GM19238 (cell line): ENCODE measurements at regions not wholly inside any gene's neighbourhood (a gene's known extent, or its start where the extent isn't known, plus 50 kb on each side); places are given as distances from the start of the nearest gene placed in this dataset.
"Not testable (repeated sequence)": the region's sequence is repeated elsewhere in the genome, so short reads cannot be mapped to it uniquely, and the experiment has no call there.

Experiments used
- DNase-seq: peaks from one replicate; pipeline ENCODE4 v3.0.0; 2011; ENCODE audit warnings: low spot score; ENCODE audit not compliant: insufficient read length

DNA sequence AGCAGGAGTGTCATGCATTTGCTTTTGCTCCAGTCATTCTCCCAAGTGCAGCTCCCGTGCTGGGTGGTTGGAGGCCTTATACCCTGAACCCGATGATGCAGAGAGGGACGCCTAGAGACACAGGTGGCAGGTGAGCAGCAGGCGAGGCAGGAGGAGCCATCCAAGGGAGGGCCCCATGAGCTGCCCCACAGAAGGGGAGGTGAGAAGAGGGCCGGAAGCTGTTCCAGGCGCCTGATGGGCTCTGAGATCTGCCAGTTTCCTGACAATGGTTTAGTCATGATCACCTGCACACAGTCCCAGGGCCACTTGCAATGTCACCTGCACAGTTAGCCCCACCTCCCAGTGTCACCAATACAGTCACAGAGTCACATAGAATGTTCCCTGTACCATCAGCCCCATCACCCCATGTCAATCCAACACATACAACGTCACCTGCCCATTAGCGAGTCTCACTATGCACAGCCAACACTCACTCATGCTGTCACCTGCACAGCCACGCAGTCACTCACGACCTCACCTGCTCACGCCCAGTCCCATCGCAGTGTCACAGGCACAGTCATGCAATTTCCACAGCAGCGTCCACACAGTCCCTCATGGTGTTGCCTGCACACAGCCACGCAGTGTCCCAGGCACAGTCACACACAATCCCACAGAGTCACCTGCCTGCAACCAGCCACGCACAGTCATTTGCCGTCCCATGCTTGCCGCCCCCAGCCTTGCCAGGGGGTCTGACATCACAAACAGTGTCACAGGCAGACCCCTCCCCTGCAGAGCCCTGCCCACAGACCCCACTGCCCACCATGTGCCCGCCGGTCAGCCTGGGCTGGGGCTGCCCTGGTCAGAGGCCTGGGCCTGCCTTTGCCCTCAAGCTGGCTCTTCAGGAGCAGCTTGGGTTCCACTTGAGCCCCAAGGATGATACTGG is 113.4 kb downstream of the LHX2 start:
- no peak for DNase-seq

DNA sequence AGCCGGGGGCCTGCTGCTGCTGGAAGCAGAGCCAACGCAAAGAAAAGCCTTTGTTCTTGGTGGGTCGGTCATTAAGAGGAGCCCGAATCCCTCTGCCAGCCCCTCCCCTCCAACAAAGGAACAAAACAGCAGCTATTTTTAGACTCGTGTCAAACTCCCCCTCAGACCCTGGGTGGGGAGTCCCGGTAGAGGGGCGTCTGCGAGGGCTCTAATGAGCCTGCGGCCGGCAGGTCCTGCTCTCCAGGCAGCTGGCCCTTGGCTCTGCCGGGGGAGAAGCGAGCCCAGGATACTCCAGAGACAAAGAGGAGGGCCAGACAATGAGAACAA is 114.0 kb downstream of the LHX2 start:
- no peak for DNase-seq

DNA sequence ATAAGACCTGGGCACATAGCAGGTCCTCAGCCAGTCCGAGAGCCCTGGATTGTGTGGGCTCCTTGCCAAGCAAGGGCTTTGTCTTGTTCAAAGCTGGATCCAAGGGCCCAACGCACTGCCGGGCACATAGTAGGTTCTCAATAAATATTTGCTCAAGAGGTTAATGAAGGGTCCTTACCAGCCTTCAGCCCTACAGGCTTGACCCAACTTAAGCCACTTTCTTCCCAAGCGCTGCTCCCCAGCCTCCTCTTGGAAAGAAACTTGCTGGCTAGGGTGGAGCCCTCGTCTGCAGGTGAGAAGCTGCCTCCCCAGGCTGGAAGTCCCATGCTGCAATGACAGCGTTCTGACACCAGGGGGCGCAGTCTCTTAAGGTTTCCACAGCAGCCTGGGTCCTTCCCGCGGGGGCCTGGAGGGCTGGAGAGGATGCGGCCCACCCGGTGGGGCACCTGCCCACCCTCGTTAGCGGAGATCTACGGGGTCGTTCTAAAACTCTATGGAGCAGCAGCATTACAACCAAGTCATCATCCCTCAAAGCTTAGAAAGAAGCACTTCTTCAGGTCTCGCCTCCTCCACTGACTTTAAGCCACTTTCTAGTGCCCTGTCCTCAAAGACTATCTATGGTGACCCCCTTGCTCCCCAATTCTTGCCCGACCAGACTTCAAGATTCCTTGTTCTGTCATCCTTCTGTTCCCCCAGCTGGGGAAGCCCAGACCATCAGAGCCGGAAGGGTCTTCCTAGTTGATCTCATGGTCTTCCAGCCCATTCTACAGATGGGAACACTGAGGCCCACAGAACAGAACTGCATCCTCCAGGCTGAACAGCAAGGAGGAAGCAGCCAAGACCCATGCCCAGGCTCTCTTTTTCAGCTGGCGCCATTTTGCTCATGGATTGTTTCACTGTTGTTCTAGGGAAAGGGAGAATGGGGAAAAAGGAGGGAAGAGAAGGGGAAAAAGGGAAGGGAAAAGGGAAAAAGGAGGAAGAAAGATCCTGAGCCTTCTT is 115.4 kb downstream of the LHX2 start:
- DNase-seq = peak; percentile 71

DNA sequence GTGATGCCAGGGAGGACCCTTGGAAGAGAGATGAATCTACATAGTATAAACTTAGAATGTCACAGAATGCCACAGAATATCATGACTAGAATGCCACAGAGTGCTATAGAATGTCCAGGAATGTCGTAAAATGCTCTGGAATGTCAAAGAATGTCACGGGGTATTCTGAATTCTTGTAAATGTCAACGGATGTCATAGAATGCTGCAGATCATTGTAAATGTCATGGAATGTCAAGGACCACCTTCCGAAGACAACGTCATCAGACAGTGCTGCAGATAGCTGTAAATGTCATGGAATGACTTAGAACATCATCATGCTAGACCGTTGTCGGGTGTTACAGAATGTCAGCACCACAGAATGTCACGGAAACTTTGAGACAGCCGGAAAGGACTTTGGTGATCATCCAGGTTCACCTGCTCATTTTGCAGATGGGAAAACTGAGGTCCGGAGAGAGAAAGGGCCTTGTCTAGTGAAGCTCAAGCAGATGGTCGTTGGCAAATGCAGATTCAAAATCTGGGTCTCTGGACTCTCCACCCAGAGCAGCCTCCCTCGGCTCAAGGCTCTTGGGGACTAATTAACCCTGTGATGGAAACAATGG is 117.1 kb downstream of the LHX2 start:
- no peak for DNase-seq

DNA sequence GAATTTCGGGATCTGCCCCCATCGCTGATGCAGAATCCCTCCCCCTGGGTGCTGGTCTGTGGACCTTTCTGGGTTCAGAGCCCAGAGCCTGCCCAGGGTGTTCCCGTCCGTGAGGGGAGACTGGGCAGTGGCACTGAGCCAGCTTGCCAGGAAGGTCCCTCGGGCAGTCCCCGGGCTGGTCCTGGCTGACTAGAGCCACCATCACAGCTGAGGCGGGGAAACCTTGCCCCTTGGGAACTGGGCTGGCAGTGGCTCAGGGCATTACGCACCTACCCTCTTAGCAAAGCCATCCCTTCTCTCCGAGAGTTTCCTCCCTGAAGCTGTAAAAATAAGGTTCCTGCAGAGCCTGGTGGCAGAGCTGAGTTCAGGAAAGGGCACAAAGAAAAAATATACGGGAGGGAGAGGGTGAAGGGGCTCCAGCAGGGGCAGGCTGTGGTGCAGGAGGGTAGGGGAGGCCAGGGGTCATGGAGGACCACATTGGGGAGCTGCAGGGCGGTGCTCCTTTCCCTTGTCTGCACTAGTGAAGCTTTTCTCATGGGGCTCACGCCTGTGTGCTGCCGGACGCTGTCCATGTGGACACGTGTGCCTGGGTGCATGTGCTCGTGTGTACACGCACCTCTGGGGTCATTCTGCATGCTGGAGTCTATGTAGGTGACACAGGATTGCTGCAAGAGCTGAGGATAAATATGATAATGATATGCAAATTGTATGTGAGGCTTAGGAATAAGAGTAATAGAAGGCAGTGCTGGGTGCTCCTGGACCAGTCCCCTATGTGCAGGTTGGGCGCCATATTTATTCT is 118.9 kb downstream of the LHX2 start:
- no peak for DNase-seq

DNA sequence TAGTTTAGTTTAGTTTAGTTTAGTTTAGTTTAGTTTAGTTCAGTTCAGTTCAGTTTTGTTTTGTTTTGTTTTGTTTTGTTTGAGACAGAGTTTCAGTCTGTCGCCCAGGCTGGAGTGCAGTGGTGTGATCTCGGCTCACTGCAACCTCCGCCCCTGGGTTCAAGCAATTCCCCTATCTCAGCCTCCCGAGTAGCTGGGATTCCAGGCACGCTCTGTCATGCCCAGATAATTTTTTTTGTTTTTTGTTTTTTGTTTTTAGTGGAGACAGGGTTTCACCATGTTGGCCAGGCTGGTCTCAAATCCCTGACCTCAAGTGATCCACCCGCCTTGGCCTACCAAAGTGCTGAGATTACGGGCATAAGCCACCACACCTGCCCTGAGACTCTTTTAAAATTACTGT is 120.0 kb downstream of the LHX2 start:
- DNase-seq = not testable (repeated sequence)

DNA sequence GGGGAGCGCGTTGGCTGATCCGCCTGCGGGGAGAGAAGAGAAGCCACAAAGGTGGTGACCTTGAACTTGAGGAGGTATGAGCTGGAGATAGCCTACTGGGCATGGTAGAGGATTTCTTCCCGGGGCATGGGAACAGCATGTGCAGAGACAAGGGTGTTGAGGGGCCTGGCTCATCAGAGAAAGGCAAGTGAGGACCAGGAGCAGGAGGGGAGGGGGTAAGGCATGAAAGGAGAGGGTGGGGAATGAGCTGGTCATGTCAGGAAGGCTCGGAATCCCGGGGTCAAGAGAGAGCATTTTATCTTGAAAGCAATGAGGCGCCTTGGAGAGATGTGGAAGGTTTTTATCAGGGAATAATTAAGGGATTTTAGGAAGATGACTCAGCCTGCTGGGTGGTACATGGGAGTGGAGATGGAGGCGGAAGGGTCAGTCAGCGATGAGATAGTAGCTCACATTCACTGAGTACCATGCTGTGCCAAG is 121.1 kb downstream of the LHX2 start:
- DNase-seq = no peak

DNA sequence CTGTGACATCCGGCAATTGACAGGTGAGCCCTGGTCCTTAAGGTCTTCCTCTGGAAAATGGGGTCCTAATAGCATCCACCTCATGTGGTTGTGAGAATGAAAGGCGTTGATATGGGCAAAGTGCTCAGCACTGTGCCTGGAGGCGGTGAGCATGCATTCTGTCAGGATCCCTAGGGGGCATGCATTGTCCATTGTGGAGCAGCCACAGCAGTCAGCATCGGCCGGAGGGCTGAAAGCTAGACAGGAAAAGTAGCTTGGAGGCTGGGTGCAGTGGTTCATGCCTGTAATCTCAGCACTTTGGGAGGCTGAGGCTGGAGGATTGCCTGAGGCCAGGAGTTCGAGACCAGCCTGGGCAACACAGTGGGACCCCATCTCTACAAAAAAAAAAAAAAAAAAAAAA is 122.2 kb downstream of the LHX2 start:
- no peak for DNase-seq

DNA sequence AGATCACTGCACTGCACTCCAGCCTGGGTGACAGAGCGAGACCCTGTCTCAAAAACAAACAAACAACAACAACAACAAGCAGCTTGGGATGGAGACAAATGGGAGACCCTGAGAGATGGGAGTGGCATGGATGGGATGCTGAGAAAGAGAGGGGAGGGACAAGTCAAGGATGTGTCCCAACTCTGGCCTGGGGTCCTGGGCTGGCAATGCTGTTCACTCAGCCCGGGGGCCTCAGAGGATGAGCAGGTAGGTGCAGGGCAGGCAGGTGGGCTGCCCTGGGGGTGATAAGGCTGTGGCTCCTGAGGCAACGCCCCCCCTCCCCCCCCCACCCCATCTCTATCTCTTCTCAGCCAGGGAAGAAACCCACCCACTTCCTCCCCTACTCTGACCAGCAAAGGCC is 123.0 kb downstream of the LHX2 start:
- DNase-seq = no peak

DNA sequence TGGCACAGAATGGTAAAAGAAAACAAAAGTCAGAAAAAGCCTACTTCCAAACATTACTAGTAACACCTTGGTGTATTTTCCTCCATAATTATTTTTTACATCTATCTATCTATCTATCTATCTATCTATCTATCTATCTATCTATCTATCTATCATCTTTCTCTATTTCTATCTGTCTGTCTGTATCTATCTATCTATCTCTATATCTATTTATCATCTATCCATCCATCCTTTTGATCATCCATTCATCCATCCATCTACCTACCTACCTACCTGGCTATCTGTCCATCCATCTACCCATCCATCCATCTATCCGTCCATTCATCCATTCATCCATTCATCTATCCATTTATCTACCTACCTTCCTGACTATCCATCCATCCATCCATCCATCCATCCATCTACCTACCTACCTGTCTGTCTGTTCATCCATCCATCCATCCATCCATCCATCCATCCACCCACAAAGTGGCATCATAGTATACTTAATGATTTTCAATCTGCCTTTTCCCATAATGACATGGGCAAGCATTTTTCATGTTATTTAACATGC is 121.9 kb upstream of the NEK6 start:
- no peak for DNase-seq

DNA sequence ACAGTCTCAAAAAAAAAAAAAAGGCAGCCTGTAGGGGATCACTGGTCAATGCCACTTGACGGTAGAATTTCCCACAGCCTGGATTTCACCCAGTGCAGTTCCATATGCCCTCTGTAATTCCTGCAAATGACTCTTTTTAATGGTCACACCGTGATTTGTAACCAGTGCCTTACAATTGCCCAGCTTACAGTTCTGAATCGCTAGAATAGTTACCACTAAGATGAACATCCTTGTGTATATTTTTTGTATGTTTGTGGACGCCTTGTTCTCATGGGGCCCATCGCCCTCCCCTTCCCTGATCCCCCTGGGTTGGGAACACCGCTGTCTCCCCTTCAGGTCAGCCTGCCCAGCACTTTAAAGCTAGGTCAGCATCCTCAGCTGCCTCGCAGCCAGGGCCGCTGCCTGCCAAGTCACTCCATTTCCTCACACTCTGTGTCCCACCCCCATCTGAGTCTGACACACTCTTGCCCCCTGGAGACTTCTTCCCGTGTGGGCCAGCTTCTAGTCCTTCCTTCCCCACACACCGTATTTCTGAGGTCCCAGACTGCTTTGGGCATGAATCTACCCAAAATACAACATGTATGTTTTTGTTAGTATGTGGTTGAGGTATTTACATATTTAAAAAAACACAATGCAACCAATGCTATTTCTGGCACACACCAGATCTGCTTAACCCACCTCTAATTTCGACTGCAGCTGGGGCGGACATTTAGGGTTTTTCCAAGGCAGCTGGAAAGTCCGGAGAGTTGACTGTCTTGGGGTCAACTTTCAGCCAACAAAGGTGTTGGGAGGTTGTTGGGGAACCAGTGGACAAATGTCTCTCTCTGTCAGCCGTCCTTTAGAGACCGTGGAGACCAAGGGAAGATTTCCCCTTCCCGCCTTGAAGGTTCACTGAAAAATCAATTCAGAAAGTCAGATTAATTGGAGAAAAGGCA is 120.5 kb upstream of the NEK6 start:
- DNase-seq = peak; percentile 34

DNA sequence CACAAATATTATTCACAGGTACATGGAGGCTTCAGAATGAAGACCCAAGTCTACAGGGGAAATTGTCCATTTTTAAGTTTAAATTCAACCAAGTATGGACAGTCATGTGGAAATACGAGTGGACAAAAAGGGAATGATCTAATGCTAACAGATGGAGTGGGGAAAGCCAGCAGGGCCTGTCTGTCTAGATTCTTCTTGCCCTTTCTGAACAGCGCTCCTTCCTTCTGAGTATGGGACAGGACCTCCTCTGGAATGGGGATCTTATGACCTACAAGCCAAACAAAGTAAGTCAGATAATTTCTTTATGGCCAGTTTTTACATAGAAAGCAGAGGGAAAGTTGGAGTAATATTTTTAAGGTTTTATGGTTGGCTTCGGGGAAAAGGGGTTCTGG is 119.8 kb upstream of the NEK6 start:
- DNase-seq = no peak

DNA sequence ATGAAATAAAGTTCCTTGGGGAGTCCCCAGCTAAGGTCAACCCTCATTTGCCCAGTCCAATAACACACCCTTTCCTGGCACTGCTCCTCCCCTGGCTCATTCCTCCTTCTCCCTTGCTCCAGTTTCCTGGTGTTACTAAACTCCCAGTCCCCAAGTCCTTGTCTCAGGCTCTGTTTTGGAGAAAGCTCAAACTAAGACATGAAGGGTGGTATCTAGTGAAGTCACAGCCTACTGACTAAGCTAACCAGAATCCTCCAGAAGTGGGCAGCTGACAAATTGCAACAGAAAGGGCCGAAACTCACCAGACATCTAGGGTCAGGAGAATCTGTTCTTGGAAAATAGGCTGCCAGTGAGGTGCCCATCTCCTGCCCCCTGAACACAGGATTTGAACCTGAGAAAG is 118.7 kb upstream of the NEK6 start:
- DNase-seq = no peak

DNA sequence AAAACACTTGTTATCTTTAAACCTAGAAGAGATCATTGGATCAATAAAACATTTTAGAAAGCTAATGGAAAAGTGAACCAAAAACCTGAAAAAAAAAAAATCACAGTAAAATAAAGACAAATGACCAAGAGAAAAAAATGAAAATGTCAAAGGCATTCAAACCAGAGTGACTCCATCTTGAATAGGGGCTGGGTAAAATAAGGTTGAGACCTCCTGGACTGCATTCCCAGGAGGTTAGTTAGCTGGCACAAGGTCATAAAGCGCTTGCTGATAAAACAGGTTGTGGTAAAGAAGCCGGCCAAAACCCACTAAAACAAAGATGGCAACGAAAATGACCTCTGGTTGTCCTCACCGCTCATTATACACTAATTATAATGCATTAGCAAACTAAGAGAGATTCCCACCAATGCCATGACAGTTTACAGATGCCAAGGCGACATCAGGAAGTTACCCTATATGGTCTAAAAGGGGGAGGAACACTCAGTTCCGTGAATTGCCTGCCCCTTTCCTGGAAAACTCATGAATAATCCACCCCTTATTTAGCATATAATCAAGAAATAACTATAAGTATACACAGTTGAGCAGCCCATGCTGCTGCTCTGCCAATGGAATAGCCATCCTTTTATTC is 116.7 kb upstream of the NEK6 start:
- no peak for DNase-seq

DNA sequence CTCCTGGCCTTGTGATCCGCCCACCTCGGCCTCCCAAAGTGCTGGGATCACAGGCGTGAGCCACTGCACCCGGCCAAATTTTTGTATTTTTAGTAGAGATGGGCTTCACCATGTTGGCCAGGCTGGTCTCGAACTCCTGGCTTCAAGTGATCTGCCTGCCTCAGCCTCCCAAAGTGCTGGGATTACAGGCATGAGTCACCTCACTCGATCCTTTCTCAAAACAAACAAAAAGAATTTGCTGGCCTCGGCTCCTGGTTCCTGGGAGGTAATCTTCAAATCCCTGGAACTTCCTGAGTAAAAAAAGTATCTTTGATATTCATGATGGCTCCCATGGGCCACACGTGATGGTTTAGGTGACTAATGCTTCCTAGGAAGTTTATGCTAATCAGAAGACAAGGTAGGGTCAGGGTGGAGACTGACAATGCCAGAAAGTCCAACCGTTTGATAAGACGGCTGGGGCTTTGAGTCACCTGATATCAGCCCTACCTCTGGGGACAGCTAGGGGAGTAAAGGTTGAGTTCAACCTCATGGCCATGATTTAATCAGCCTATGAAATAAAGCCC is 113.1 kb upstream of the NEK6 start:
- DNase-seq = not testable (repeated sequence)

DNA sequence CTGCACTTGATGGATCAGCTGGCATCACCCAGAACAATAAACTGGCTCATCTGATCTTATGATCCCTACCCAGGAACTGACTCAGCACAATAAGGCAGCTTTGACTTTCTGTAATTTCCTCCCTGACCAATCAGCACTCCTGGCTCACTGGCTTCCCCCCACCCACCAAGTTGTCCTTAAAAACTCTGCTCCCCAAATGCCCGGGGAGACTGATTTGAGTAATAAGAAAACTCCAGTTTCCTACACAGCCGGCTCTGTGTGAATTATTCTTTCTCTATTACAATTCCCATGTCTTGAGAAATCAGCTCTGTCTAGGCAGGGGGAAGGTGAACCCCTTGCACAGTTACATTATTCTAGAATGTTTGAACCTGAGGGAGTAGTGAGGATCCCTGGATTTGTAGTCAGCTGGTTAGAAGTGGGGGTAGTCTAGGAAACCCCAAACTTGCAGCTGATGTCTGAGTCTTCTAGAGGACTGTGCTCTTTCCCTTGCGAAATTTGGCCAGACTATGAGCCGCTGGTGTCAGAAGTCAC is 111.7 kb upstream of the NEK6 start:
- no peak for DNase-seq

DNA sequence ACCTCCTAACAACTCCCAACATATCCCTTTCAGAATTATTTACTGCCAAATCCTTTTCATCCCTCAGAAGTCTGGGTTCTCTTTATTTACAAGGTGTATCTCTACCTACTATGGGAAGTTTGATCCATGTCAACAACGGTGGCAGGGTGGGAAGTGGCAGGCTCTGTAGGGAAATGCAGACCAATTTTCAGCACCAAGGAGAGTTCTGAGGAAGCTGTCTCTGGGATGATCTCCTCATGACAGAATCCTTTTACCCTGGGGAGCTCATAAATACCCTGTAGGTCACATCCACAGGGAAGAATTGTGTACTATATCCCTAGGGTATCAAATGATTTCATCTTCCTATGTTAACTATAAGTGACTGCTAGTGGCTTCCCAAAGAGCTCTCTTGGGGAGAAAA is 107.8 kb upstream of the NEK6 start:
- no peak for DNase-seq

DNA sequence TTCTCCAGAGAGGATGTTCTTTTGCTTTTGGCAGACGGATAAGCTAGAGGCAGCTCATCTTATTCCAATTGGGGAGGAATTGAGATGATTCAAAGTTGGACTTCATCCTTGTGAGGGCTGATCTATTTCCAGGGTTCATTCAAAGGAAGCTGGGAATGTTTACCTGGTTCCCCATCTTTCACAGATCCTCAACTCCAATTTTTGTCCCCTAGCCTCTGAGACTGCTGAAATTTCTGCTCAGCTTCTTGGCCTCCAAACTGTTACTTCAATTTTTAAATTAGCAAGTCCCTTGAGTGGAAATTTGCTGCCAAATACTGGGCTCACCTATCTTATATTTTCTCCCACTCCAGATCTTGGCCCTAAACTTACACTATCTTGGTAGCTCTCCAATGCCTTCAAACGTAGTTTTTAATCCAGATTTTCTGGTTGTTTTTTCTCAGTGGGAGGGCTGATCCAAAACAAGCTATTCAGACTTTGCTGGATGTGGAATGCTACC is 93.9 kb upstream of the NEK6 start:
- DNase-seq = no peak
